ENCODE measurements at regions not wholly inside any gene's neighbourhood (a gene's known extent, or its start where the extent isn't known, plus 50 kb on each side); places are given as distances from the start of the nearest gene placed in this dataset.

DNA sequence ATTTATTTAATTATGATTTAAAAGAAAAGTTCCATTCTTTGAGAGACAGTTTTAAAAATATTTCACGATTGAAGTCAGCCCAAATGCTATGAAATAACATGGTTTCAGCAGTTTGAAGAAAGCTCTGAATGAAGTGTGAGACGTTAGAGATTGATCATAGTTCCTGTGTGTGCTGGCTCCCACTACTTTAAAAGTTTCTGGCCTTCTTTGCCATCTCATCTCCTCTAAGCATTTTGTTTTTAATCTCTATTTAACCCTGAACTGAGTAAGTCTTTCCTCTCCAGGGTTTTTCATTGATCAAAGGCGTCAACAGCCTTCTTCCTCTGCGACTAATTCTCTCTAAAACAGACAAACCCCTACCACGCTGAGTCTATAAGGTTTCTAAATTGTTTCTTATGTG lies 225.3 kb upstream of the B3GALT2 start:
- H3K4me1 ChIP-seq = peaks cover 0 to 19% (median 0%) of the 10 kb centered on the region in 4 donors
- H3K4me3 ChIP-seq = no peak overlapping the region
- H3K9me3 ChIP-seq = no peaks in the 10 kb centered on the region
- H3K27me3 ChIP-seq = no peaks in the 10 kb centered on the region
- no peaks in the 10 kb centered on the region for H3K36me3 ChIP-seq
- TF ChIP-seq POLR2A (IDR thresholded peaks at IDR 0.05) (no peak), CTCF (IDR thresholded peaks at IDR 0.05) (no peak)
- H3K27ac ChIP-seq = no peak overlapping the region
- no peak for DNase-seq

- Histone ChIP-seq H3K27ac (no peak overlapping the region), H3K36me3 (no peaks in the 10 kb centered on the region), H3K9me3 (no peaks in the 10 kb centered on the region), H3K4me1 (peaks cover 0 to 20% (median 0%) of the 10 kb centered on the region in 4 donors), H3K27me3 (no peaks in the 10 kb centered on the region), H3K4me3 (no peak overlapping the region)
- DNase-seq = no peak
- TF ChIP-seq CTCF (IDR thresholded peaks at IDR 0.05) (no peak), POLR2A (IDR thresholded peaks at IDR 0.05) (no peak)
Observed at GRCh38 chr1:193411215-193411614, 224.8 kb upstream of the B3GALT2 start.

GRCh38 chr1:193408782-193409293 lies 222.4 kb upstream of the B3GALT2 start:
- Histone ChIP-seq H3K36me3 (no peaks in the 10 kb centered on the region), H3K4me1 (peaks cover 0 to 20% (median 0%) of the 10 kb centered on the region in 4 donors), H3K27ac (peak overlapping the region in 3 of 4 donors; percentile 19 to 47 (median 31)), H3K9me3 (no peaks in the 10 kb centered on the region), H3K4me3 (peak overlapping the region in 1 of 4 donors; percentile 19), H3K27me3 (no peaks in the 10 kb centered on the region)
- TF ChIP-seq CTCF (IDR thresholded peaks at IDR 0.05) (peak in 1 of 6 experiments; percentile 17), POLR2A (IDR thresholded peaks at IDR 0.05) (no peak)
- peak; percentile 26 to 71 (median 58) for DNase-seq

GRCh38 chr1:193406901-193407300 lies 220.5 kb upstream of the B3GALT2 start:
- no peaks in the 10 kb centered on the region for H3K9me3 ChIP-seq
- TF ChIP-seq POLR2A (IDR thresholded peaks at IDR 0.05) = no peak
- TF ChIP-seq CTCF (IDR thresholded peaks at IDR 0.05) = peak; percentile 64 to 88 (median 84)
- H3K36me3 ChIP-seq = no peaks in the 10 kb centered on the region
- peak overlapping the region in 2 of 4 donors; percentile 28 to 33 for H3K27ac ChIP-seq
- no peaks in the 10 kb centered on the region for H3K27me3 ChIP-seq
- peaks cover 0 to 20% (median 0%) of the 10 kb centered on the region in 4 donors for H3K4me1 ChIP-seq
- no peak overlapping the region for H3K4me3 ChIP-seq
- peak in 1 of 3 donors; percentile 57 for DNase-seq

DNA sequence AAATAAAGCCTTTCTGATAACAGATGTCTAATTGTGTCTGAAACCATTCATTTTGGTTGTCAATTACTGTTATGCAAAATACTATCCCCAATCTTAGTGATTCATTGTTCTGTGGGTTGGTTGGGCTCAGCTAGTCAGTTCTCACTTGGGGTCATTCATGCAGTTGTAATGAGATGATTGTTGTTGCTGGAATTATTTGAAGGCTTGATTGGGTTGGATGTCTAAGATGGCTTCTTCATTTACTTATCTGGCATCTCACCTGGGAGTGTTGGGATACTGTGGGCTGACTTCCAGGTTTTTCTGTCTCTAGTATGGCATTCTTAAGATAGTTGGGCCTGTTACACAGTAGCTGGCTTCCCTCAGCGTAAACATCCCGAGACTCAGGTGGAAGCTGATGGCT lies 217.8 kb upstream of the B3GALT2 start:
- Histone ChIP-seq H3K9me3 (no peaks in the 10 kb centered on the region), H3K36me3 (no peaks in the 10 kb centered on the region), H3K4me1 (peaks cover 0 to 16% (median 0%) of the 10 kb centered on the region in 4 donors), H3K27me3 (no peaks in the 10 kb centered on the region), H3K27ac (no peak overlapping the region), H3K4me3 (no peak overlapping the region)
- TF ChIP-seq POLR2A (IDR thresholded peaks at IDR 0.05) (no peak), CTCF (IDR thresholded peaks at IDR 0.05) (no peak)
- DNase-seq = no peak

GRCh38 chr1:193402977-193403376 lies 216.6 kb upstream of the B3GALT2 start:
- DNase-seq = no peak
- Histone ChIP-seq H3K27ac (no peak overlapping the region), H3K4me1 (peaks cover 0 to 10% (median 0%) of the 10 kb centered on the region in 4 donors), H3K36me3 (no peaks in the 10 kb centered on the region), H3K27me3 (no peaks in the 10 kb centered on the region), H3K4me3 (no peak overlapping the region), H3K9me3 (no peaks in the 10 kb centered on the region)
- TF ChIP-seq POLR2A (IDR thresholded peaks at IDR 0.05) = no peak
- TF ChIP-seq CTCF (IDR thresholded peaks at IDR 0.05) = no peak
